H9 (cell line): ENCODE measurements at regions not wholly inside any gene's neighbourhood (a gene's known extent, or its start where the extent isn't known, plus 50 kb on each side); places are given as distances from the start of the nearest gene placed in this dataset.

Experiments used
- DNase-seq: peaks from one replicate; pipeline ENCODE4 v3.0.0-alpha.2; 2017
- H2AFZ ChIP-seq: one replicate; pipeline ENCODE4 v1.6.1; 2013; ENCODE audit warnings: mild to moderate bottlenecking, low read length, control low read depth, moderate library complexity
- H2AK5ac ChIP-seq: 2 replicates; pipeline ENCODE4 v1.6.1; 2013; ENCODE audit warnings: low read length, control low read depth, mixed read lengths; ENCODE audit not compliant: insufficient read length
- H2BK120ac ChIP-seq: one replicate; pipeline ENCODE4 v1.6.1; 2013; ENCODE audit warnings: low read depth, mild to moderate bottlenecking, low read length, control low read depth, inconsistent platforms; ENCODE audit not compliant: poor library complexity, severe bottlenecking
- H2BK12ac ChIP-seq: 2 replicates; pipeline ENCODE4 v1.6.1; 2013; ENCODE audit warnings: low read length, control low read depth, mixed read lengths, low read depth; ENCODE audit not compliant: insufficient read length
- H2BK15ac ChIP-seq: 2 replicates; pipeline ENCODE4 v1.6.1; 2013; ENCODE audit warnings: low read depth, low read length, control low read depth
- H2BK20ac ChIP-seq: one replicate; pipeline ENCODE4 v1.6.1; 2013; ENCODE audit warnings: low read depth, mild to moderate bottlenecking, low read length, control low read depth, inconsistent platforms; ENCODE audit not compliant: poor library complexity, severe bottlenecking
- H2BK5ac ChIP-seq: 2 replicates; pipeline ENCODE4 v1.6.1; 2013; ENCODE audit warnings: low read length, control low read depth, mixed read lengths; ENCODE audit not compliant: insufficient read length
- H3K14ac ChIP-seq: 2 replicates; pipeline ENCODE4 v1.6.1; 2013; ENCODE audit warnings: low read length, control low read depth; ENCODE audit not compliant: insufficient read depth
- H3K18ac ChIP-seq: 2 replicates; pipeline ENCODE4 v1.6.1; 2013; ENCODE audit warnings: low read depth, mild to moderate bottlenecking, mixed read lengths, low read length, control low read depth; ENCODE audit not compliant: insufficient read length
- H3K23ac ChIP-seq: 2 replicates; pipeline ENCODE4 v1.6.1; 2013; ENCODE audit warnings: low read length, control low read depth, mixed read lengths, low read depth; ENCODE audit not compliant: insufficient read length
- H3K23me2 ChIP-seq: 2 replicates; pipeline ENCODE4 v1.6.1; 2013; ENCODE audit warnings: low read depth, mild to moderate bottlenecking, mixed read lengths, low read length, control low read depth; ENCODE audit not compliant: insufficient read length, poor library complexity, severe bottlenecking
- H3K27ac ChIP-seq: 2 replicates; pipeline ENCODE4 v1.5.1; 2013; ENCODE audit warnings: low read length, control low read depth, mixed read lengths, low read depth; ENCODE audit not compliant: insufficient read length
- H3K27me3 ChIP-seq: 2 replicates; pipeline ENCODE4 v1.6.1; 2013; ENCODE audit warnings: low read length, control low read depth, inconsistent platforms; ENCODE audit not compliant: insufficient read depth
- H3K4ac ChIP-seq: 2 replicates; pipeline ENCODE4 v1.6.1; 2013; ENCODE audit warnings: low read depth, mild to moderate bottlenecking, control low read depth, inconsistent platforms, low read length, moderate library complexity
- H3K4me1 ChIP-seq: 2 replicates; pipeline ENCODE4 v1.6.1; 2013; ENCODE audit warnings: low read length, control low read depth, inconsistent platforms; ENCODE audit not compliant: insufficient read depth
- H3K4me2 ChIP-seq: 2 replicates; pipeline ENCODE4 v1.6.1; 2013; ENCODE audit warnings: low read length, control low read depth, mixed read lengths; ENCODE audit not compliant: insufficient read length, insufficient read depth
- H3K56ac ChIP-seq: 2 replicates; pipeline ENCODE4 v1.6.1; 2013; ENCODE audit warnings: low read depth, mild to moderate bottlenecking, mixed read lengths, low read length, control low read depth; ENCODE audit not compliant: insufficient read length
- H3K79me1 ChIP-seq: 2 replicates; pipeline ENCODE4 v1.6.1; 2013; ENCODE audit warnings: low read depth, mild to moderate bottlenecking, moderate library complexity, low read length, control low read depth, inconsistent platforms; ENCODE audit not compliant: insufficient read depth, poor library complexity, severe bottlenecking
- H3K79me2 ChIP-seq: 2 replicates; pipeline ENCODE4 v1.6.1; 2013; ENCODE audit warnings: low read length, control low read depth, inconsistent platforms; ENCODE audit not compliant: insufficient read depth
- H3K9ac ChIP-seq: 2 replicates; pipeline ENCODE4 v1.6.1; 2013; ENCODE audit warnings: low read length, control low read depth, mixed read lengths; ENCODE audit not compliant: insufficient read length; ENCODE audit errors: extremely low read depth
- H3K9me3 ChIP-seq: one replicate; pipeline ENCODE4 v1.6.1; 2013; ENCODE audit warnings: low read depth, low read length, inconsistent platforms; ENCODE audit not compliant: control insufficient read depth
- H3T11ph ChIP-seq: one replicate; pipeline ENCODE4 v1.6.1; 2013; ENCODE audit warnings: mild to moderate bottlenecking, low read length, control low read depth, inconsistent platforms
- H4K20me1 ChIP-seq: one replicate; pipeline ENCODE4 v1.6.1; 2013; ENCODE audit not compliant: control insufficient read depth, insufficient read length, insufficient read depth
- H4K5ac ChIP-seq: 2 replicates; pipeline ENCODE4 v1.6.1; 2013; ENCODE audit warnings: low read depth, mild to moderate bottlenecking, mixed read lengths, low read length, control low read depth; ENCODE audit not compliant: insufficient read length
- H4K8ac ChIP-seq: replicated peaks from 2 replicates; pipeline ENCODE4 v1.6.1; 2013; ENCODE audit warnings: low read length, control low read depth, mixed read lengths, low read depth; ENCODE audit not compliant: insufficient read length
- H4K91ac ChIP-seq: 2 replicates; pipeline ENCODE4 v1.6.1; 2013; ENCODE audit warnings: low read depth, mild to moderate bottlenecking, moderate library complexity, mixed read lengths, low read length, control low read depth; ENCODE audit not compliant: insufficient read length
- H3K27ac Mint-ChIP-seq, 3 experiments: 2 replicates in 2 of 3; 3 replicates in 1 of 3; pipeline ENCODE4 v1.8.0; 2020 to 2021; ENCODE audit warnings: mixed read lengths in 3 of 3, mild to moderate bottlenecking in 1 of 3, moderate library complexity in 1 of 3
- H3K27me3 Mint-ChIP-seq: 2 replicates; pipeline ENCODE4 v1.8.0; 2021; ENCODE audit warnings: low read depth, mild to moderate bottlenecking, moderate library complexity, mixed read lengths
- H3K36me3 Mint-ChIP-seq, 3 experiments: 2 replicates in 2 of 3; 3 replicates in 1 of 3; pipeline ENCODE4 v1.8.0; 2020 to 2021; ENCODE audit warnings: low read depth in 3 of 3, mixed read lengths in 3 of 3; ENCODE audit not compliant: insufficient read depth in 1 of 3
- H3K4me1 Mint-ChIP-seq, 2 experiments: 2 replicates each; pipeline ENCODE4 v1.8.0; 2020; ENCODE audit warnings: mixed read lengths in 2 of 2
- H3K4me3 Mint-ChIP-seq, 2 experiments: 2 replicates in 1 of 2; 3 replicates in 1 of 2; pipeline ENCODE4 v1.8.0; 2020 to 2021; ENCODE audit warnings: mild to moderate bottlenecking in 2 of 2, mixed read lengths in 2 of 2, moderate library complexity in 1 of 2
- H3K9me3 Mint-ChIP-seq, 2 experiments: 2 replicates in 1 of 2; 3 replicates in 1 of 2; pipeline ENCODE4 v1.8.0; 2020; ENCODE audit warnings: mild to moderate bottlenecking in 2 of 2, mixed read lengths in 2 of 2, moderate library complexity in 1 of 2
- WGBS: extraction: QIAGEN DNeasy Blood & Tissue Kit; methylation state at CpG from one replicate; pipeline ENCODE4 v1.1.7; 2013; ENCODE audit warnings: missing lambda C conversion rate, low lambda C conversion rate, mixed read lengths; ENCODE audit not compliant: insufficient read length; ENCODE audit errors: extremely low coverage; 5-methylcytosine and 5-hydroxymethylcytosine counted together
- TF ChIP-seq, protein P1 (sequence below): fragments of 200-600 bp; sonication (generic); conservative IDR thresholded peaks from 3 replicates; pipeline ENCODE4 v1.8.0; 2021; ENCODE audit warnings: antibody characterized with exemption, mild to moderate bottlenecking

DNA sequence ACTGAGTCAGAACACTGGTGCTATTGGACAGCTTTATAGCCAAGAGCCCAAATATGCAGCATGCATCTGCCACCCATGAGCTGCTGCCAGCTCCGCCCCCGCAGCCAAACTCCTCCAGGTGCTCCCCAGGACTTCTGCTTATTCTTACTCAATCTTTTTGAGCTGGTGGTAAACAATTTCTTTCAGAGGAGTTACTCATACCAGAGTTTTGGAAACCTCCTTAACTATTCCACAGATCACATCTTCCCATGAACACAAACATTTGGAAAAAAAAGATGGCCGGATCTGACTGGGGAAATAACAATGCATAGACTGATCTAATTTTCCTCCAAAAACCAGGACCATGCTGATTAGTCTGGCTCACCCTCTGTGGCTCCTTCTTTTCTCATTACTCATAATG is 399.9 kb downstream of the GPM6A start:
- H3K27me3 Mint-ChIP-seq: no peaks in the 10 kb centered on the region
- Histone ChIP-seq H2AK5ac (no peak overlapping the region), H2AFZ (no peak overlapping the region), H2BK5ac (no peak overlapping the region), H3K9ac (no peak overlapping the region), H3T11ph (no peak overlapping the region), H3K4me2 (no peak overlapping the region), H2BK12ac (no peak overlapping the region), H3K4me1 (no peaks in the 10 kb centered on the region), H4K8ac (no peak overlapping the region), H2BK15ac (no peak overlapping the region), H3K56ac (no peak overlapping the region), H3K18ac (no peak overlapping the region), H3K79me1 (no peaks in the 10 kb centered on the region), H4K91ac (no peak overlapping the region), H3K14ac (no peak overlapping the region), H3K27ac (no peak overlapping the region), H2BK120ac (no peak overlapping the region), H3K9me3 (no peaks in the 10 kb centered on the region), H4K5ac (no peak overlapping the region), H2BK20ac (no peak overlapping the region), H3K27me3 (no peaks in the 10 kb centered on the region), H3K4ac (no peak overlapping the region), H3K23me2 (no peaks in the 10 kb centered on the region), H3K23ac (no peak overlapping the region), H4K20me1 (no peaks in the 10 kb centered on the region), H3K79me2 (no peaks in the 10 kb centered on the region)
- DNase-seq: no peak
- peaks cover 2 to 30% (median 12%) of the 10 kb centered on the region in 3 experiments; a peak in 5 of 7 replicates for H3K36me3 Mint-ChIP-seq
- H3K4me1 Mint-ChIP-seq: peaks cover 22 to 26% of the 10 kb centered on the region in 2 experiments
- no peak overlapping the region for H3K27ac Mint-ChIP-seq
- no CpG with 5 or more reads among the region's 3 CpGs for WGBS
- TF ChIP-seq, protein P1, sequence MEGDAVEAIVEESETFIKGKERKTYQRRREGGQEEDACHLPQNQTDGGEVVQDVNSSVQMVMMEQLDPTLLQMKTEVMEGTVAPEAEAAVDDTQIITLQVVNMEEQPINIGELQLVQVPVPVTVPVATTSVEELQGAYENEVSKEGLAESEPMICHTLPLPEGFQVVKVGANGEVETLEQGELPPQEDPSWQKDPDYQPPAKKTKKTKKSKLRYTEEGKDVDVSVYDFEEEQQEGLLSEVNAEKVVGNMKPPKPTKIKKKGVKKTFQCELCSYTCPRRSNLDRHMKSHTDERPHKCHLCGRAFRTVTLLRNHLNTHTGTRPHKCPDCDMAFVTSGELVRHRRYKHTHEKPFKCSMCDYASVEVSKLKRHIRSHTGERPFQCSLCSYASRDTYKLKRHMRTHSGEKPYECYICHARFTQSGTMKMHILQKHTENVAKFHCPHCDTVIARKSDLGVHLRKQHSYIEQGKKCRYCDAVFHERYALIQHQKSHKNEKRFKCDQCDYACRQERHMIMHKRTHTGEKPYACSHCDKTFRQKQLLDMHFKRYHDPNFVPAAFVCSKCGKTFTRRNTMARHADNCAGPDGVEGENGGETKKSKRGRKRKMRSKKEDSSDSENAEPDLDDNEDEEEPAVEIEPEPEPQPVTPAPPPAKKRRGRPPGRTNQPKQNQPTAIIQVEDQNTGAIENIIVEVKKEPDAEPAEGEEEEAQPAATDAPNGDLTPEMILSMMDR: no peak
- H3K9me3 Mint-ChIP-seq: peaks cover 10 to 23% of the 10 kb centered on the region in 2 experiments; a peak in 4 of 5 replicates
- H3K4me3 Mint-ChIP-seq: no peak overlapping the region
